NCI-H510A (cell line): ENCODE measurements at regions not wholly inside any gene's neighbourhood (a gene's known extent, or its start where the extent isn't known, plus 50 kb on each side); places are given as distances from the start of the nearest gene placed in this dataset.

ENCODE experiments used
- DNase-seq: peaks from one replicate; lab custom pipeline; 2025; lab: John Stamatoyannopoulos, UW

DNA sequence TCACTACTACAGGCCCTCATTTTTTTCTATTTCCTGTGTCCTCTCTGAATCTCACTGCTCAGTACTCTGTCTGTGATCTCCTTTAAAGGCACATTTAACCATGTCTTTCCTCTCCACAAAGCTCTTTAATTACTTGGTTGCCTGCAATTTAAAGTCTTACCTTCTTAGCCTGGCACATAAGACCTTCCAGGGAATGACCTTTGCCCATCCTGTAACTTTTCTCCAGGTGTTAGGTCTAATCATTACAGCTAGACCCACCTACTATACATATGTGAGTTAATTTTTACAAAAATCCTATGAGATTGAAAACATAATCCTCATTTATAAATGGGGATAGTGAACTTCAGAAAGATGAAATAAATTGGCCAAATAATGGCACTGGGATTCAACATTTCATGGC, 244.1 kb upstream of the RHOBTB1 start:
- DNase-seq: no peak

DNA sequence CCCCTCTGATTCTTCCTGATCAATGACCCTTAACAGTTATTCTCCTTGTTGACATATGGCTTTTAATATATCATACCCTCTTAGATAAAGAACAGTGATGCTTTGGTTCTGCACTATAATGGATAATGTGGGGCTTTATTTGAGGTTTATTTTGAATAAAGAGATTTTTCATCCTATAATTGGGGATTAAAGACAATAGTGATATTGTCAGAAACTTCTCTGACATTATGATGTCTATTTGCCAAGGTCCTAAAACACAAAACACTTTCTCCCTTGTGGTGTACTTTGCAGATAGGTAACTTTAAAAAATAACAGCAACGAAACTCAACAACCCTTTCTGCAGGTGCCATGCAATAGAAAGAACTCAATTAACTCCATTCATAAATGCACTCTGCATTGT, 243.6 kb upstream of the RHOBTB1 start:
- DNase-seq: no peak

DNA sequence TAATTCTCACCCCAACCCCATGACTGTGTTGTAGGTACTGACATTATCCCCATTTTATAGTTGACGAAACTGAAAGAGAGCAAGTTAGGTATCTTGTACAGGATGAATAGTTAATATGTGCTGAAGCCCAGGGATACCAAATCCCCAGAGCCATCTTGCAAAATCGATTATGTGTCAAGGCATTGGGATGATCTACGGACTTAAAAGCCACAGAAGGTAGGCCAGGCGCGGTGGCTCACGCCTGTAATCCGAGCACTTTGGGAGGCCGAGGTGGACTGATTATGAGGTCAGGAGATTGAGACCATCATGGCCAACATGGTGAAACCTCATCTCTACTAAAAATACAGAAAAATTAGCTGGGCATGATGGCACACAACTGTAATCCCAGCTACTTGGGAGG, 242.4 kb upstream of the RHOBTB1 start:
- no peak for DNase-seq

DNA sequence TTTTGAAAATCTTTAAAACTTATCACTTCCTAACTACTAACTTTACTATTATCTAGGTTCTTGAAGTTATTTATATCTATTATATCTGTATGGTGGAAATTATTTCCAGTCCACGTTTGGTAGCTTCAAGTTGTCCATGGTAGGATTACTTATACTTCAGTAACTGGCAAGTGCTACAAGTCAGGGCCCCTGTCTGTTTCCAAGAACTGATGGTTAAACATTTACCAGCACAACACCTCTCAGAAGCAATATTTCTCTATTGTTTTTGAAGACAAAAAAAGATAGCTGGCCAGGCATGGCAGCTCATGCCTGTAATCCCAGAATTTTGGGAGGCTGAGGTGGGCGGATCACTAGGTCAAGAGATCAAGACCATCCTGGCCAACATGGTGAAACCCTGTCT, 240.4 kb upstream of the RHOBTB1 start:
- DNase-seq: no peak

DNA sequence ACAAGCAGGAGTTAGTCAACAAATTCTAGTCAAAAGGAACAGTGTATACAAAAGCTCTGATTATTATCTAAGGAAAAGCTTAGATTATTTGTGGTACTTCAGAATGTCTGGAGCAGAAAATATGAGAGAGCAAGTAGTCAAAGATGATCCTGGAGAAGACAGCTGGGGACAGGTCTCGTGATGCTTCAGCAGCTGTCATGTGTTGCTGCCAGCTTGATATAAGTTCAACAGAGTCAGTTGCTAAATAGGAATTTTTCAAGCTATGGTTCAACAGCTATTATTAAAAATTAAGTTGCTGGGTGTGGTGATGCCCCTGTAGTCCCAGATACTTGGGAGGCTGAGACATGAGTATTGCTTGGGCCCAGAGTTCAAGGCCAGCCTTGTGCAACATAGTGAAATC, 240.0 kb upstream of the RHOBTB1 start:
- DNase-seq: no peak

DNA sequence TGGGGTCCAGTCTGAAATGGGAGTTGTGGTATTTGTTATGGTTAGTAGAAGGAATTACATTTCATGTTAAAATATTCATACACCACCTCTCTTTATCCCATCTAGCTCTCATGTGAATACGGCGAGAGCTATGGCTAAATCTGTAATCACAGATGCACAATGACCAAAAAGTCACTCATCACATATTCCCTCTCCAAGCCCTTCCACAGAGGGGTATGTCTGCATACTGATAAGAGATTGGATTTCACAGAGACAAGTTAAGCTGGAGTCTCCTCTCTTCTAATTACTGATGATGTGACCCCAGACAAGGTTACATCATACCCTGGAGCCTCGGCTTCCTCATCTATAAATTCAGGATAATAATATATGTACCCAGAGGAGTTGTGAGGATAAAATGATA, 237.8 kb upstream of the RHOBTB1 start:
- DNase-seq: no peak

DNA sequence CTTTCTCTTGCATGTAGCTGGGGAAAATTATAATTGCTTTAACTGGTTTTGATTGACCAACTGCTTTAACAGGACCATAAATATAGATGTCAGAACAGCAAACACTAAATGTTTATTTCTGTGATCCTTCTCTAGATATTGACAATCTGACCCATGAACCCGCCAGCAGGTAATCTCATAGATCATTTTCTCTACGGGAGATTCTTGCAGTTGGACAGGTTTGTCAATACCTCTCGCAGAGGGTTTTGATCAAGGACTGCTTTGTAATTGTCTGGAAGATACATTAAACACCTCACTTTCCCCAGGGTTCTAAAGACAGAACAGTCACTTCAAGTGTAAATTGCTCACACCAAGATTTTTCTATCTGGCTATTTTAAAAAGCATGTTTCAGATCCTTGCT, 235.8 kb upstream of the RHOBTB1 start:
- no peak for DNase-seq

DNA sequence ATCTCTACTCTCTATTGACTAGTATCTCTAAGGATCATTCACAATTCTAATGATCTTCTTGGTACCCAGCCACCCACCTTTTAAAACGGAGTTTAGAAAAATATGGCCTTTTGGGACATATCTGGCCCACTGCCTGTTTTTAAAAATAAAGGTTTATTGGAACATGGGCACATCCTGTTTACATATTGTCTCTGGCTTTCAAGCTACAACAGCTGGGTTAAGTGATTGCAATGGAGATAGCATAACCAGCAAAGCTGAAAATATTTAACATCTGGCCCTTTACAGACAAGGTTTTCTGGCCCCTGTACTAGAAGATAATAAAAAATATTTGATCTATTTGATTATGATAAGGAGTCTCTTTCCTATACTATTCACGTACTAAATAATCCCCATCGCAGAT, 232.4 kb upstream of the RHOBTB1 start:
- DNase-seq: no peak

DNA sequence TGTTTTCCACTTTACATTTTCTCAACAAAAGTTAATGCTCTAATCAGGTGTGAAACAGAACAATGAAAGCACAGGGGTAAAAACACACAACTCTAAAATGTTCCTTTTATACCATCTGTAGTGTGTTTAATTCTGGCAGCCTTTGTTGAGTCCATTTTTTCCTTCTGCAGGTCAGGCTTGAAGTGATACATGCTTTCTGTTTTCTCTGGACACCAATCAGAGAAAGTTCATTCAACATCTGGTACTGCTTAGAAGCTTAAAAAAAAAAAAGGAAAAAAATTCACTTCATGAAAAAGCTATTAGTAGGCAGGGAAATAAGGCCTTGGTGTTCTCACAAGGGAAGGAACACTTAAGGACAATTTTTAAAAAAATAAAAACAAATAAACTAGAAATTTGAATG, 231.3 kb upstream of the RHOBTB1 start:
- no peak for DNase-seq

DNA sequence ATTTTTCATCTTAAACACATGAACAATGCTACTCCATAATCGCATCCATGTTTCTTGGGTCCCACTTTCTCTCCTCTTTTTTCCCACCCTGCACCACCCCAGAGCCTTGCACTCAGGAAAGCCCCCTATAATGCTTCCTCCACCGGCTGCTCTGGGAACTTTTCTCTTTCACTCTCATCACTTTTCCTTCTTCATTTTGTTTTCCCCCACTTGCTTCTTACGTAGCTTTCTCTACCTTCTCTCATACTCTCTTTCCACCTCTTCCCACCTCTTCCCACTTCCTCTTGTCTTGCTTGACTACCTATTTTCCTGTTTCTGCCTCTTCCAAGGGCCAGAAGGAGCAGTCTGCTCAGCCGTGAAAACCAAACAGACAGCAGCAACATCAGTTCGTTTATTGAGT, 229.5 kb upstream of the RHOBTB1 start:
- DNase-seq: no peak

DNA sequence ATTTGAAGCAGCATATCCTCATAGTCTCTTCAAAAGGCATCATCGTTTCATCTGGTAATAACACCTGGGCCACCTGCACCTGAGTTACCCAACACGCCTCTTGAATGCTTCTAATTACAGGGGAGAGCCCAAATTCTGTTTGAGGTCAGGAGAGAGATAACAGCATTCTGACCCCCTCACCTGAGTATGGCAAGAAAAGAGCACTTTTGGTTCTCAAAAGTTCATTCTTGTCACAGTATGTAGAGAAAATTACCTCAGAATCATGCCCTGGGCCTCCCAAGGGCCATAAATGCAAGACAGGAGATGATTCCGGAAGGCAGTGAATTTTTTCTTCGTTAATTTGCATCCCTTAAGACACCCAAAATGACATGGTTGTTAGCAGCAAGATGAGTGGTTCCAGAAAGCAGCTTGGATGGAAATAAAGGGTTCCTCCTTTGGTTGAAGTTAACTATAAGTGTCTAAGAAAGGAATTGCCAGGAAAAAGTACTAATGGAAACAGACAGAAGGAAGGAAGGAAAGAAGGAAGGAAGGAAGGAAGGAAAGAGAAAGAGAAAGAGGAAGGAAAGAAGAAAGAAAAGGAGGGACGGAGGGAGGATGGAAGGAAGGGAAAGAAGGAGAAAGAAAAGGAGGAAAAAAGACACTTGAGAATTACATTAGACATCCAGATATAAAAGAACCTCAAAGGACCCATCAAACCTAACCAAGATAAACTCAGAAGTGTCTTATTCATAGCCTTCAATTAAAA, 228.4 kb upstream of the RHOBTB1 start:
- DNase-seq: no peak

DNA sequence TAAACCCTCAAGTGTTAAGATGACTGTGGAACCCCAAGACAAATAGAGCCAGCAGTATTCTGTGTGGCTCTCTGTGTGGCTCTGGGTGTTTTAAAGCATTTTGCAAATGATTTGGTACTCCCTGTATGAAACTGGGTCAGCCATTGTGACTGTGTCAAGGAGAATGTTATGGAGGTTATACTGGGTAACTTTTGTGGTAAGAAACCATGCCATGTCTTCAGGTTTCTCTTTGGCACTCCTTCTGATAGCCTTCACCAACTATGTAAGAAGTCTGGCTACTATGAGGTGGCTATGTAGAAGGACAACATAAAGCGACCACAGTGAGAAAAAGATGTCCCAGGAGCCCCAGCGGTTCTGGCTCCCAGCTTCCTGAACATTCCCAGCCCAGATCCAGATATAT, 226.6 kb upstream of the RHOBTB1 start:
- DNase-seq: no peak

DNA sequence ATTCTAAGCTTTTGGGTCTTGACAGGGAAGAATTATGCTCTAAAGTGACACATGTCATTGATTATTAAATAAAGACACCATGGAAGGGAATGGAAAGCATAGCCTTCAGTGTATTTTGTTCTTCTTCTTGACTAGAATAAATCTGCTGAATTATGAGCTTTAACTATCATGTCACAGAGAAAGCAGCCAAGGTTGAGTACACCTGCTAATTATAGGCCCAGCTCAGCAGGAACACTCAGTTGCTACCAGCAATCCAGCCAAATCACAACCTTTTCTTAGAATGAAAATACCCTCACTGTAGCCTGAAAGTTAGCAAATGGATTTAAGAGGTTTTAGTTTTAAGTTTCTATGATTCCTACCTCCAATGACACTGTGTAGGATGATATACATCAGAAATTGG, 225.3 kb upstream of the RHOBTB1 start:
- DNase-seq: no peak

DNA sequence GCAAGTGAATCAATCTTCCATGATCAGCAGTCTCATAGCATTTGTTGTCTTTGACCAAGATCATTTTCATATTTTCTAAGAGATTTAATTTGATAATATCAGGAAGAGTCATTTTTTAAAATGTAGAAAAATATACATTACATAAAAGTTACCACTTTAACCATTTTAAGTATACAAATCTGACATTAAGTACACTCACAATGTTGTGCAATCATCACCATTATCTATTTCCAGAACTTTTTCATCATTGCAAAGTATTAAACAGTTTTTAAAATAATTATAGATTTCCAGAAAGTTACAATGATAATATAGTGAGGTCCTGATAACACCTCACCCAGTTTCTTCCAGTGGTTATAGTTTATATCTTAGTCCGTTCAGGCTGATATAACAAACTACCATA, 222.5 kb upstream of the RHOBTB1 start:
- DNase-seq: no peak

DNA sequence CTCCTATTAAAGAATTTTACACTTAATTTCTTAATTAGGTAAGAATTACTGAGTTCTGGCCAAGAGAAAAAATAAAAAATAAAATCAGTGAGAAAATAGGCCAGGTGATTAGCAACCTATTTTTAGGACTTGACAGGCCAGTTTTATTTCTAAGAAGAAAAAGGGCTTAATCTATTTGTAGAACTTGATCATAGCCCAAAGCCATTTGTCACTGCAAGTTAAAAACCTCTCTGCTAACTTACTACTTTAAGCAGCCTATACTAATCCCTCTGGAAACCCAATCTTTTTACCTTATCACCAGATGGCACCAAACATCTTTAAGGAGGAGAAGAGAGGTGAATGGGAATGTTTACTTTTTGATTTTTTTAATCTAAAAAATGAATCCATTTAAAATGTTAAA, 222.1 kb upstream of the RHOBTB1 start:
- DNase-seq: no peak

DNA sequence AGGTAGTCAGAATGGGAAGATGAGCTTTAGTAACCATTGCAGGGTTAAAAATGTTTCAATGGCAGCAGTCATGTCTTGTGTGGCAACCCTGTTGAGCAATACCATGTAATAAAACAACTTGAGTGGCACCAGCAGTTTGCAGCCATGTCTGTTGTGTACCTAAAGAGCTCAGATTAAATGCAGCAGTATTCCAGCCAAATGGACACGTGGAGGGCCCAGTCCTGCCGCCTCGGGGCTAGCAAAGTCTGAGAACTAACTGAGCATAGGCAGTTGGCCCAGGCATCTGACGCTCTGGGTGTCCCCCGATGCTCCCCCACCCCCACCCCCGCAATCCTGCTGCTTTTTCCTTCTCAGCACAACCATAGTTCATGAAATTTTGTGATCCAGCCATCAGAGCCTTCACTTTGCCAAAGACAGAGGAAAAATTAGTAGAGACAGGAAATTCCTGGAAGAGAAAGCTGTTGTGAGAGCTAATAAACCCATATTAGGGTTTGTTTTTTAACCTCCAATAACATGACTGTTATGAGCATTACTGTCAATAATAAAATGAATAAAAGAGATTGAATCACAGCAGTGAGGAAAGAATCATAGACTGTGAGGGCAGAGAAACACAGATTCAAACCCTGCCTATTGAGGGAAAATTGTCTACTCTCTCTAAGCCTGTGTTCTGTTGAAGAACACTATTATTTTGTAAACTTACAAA, 220.6 kb upstream of the RHOBTB1 start:
- no peak for DNase-seq

DNA sequence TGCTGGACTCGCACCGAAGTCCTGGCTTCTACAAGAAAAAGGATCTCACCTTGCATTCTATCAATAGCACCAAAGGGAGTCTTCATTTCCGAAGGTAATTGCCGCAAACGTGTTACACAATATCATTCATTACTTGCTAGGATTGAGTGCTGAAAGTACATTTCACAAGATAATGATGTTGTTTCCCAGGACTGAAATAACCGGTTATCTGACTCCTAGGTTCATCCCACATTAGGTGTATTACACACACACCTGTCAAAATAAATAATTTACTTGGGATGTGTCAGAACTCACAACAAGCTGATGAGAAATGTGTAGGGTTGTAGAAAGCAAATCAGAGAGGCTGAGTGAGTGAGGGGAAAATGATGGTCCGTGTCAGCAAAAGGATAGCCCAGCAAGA, 219.4 kb upstream of the RHOBTB1 start:
- no peak for DNase-seq

DNA sequence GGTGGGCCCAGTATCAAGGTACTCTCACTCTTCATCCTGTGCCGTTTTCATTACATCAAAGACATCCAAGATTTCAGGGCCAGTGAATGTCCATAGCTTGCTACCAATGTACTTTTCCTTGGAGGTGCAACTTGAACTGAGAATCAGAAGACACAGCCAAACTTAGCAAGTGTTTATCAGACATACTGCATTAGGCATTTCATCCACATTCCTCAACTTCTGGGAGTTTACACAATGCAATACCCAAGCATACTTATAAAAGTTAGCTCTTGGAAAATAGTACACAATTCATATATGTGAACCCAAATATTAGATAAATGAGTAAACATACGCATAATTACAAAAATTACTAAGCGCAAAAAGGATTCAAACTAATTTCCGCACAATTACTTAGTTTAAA, 216.3 kb upstream of the RHOBTB1 start:
- DNase-seq: no peak

DNA sequence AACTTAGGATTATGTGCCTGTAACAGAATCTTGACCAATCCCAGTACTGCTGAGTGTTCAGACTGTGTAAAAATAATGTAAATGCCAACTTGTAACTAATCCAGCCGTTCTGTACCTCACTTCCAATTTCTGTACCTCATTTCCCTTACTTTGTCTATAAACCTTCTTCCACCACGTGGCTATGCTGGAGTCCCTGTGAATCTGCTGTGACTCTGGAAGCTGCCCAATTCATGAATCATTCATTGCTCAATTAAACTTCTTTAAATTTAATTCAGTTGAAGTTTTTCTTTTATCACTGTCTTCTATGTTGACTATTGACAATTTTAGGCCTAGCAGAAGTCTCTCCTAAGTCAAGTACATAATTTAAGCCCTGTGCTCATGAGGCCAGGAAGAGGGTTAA, 215.3 kb upstream of the RHOBTB1 start:
- no peak for DNase-seq

DNA sequence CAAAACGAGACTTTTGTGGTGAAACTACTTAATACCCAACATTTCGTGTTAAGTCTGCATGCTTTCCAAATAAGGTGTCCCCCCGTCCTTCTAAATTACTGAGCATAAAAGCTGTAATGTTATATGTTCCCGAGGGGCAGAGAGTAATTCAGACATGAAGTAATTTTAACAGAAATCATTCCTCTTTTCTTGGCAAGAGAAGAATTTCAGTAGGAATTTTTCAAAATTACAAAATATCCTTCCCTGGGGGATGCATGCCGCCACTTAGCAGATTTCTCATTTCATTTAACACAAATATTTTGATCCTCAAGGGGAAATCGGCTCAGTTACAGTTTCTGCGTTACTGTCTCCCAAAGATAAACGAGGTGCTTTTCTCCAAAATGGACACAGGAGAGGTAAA, 213.2 kb upstream of the RHOBTB1 start:
- DNase-seq: no peak

DNA sequence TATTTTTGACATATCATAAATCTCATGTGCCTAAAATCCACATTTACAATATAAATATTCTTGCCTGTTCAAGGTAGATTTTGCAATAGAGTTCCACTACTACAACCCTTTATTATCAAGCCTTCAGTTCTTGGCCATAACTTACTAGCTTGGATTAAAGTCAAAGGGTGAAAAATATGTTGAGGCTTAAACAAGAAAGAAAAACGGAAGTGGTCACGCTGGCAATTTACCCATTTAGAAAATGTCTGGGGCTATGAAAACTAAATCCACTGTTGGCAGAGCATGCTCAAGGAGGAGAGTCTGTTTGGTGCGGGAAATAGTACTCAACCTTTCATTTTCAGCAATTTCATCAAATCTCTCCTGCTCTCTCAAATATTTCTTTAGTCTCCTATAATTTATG, 209.8 kb upstream of the RHOBTB1 start:
- no peak for DNase-seq

DNA sequence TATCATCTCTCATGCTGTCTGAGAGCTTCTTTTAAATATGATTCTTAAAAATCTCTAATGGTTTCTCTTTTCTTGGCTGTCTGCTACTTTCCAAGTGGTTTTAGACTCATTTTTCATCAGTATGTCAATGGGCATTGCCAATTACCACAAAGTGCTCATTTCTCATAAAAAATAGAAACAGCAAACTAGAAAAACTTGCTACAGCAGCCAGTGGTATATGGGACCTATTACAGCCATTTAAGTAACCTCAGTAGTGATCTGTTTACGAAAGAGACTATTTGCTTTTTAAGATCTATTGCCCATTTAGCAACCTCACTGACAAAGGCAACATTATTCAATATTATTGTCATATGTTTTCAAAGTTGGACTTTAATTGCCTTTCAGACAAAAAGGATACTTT, 207.1 kb upstream of the RHOBTB1 start:
- DNase-seq: no peak

DNA sequence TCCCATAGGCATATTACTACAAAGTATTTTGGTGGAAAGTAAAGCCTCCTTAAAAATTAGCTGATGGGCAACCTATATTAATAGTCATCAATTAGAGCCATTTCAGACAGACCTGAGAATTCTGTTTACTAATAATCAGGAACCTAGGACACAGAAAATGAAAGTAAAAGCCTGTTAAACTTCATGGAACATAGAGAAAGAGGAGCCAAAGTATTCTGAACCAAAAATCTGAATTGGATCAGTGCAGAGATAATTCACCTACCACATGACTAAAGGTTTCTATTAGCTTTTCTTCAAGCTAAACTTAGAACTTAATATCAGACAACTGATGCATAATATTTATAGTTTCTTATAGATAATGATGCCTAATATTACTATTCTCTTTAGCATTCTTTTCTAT, 204.5 kb upstream of the RHOBTB1 start:
- no peak for DNase-seq

DNA sequence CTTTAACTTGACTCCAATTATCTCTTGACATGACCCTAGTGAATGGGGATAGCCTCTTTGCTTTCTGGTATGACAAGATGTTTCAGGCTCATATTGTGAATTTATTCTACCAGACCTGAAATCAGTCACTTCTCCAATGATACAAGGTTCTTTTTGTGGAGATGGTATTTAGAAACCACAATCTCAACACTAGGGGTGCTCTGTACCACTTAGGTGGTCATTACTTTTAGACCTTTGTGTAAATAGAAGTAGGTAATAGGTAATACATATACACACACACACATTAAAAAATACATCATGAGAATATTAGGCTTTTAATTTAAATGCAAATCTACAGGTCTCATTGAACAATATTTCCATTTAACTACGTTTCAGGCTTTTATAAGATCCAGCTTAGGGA, 199.0 kb upstream of the RHOBTB1 start:
- DNase-seq: no peak
